Fibroblast of mammary gland (primary cell): ENCODE measurements at regions not wholly inside any gene's neighbourhood (a gene's known extent, or its start where the extent isn't known, plus 50 kb on each side); places are given as distances from the start of the nearest gene placed in this dataset.

Experiments
- DNase-seq: peaks from one replicate; pipeline ENCODE4 v3.0.0-alpha.2; 2010; ENCODE audit warnings: low read depth
- H3K4me3 ChIP-seq: 2 replicates; pipeline ENCODE4 v1.5.1; 2011; ENCODE audit warnings: low read depth, mild to moderate bottlenecking, low read length, moderate library complexity; ENCODE audit not compliant: control insufficient read depth
- CTCF ChIP-seq: conservative IDR thresholded peaks from 2 replicates; pipeline ENCODE4 v1.5.1; 2011; ENCODE audit warnings: low read depth, low read length, inconsistent platforms; ENCODE audit not compliant: control insufficient read depth, insufficient read depth

GRCh38 chr7:32150589-32150988, 80.4 kb upstream of the PDE1C start:
- no peak for DNase-seq
- no peak for TF ChIP-seq CTCF
- H3K4me3 ChIP-seq: no peak overlapping the region

- no peak for DNase-seq
- H3K4me3 ChIP-seq: no peak overlapping the region
- TF ChIP-seq CTCF: no peak
Observed at GRCh38 chr7:32150039-32150438, 79.8 kb upstream of the PDE1C start.

GRCh38 chr7:32147546-32148268, 77.5 kb upstream of the PDE1C start:
- no peak for DNase-seq
- no peak overlapping the region for H3K4me3 ChIP-seq
- TF ChIP-seq CTCF: no peak

- no peak for DNase-seq
- no peak for TF ChIP-seq CTCF
Observed at GRCh38 chr7:32145911-32146310, 75.7 kb upstream of the PDE1C start.

GRCh38 chr7:32144676-32145075, 74.5 kb upstream of the PDE1C start:
- H3K4me3 ChIP-seq: no peak overlapping the region
- no peak for TF ChIP-seq CTCF
- DNase-seq: no peak

More at GRCh38 chr7:32145911-32146310, 75.7 kb upstream of the PDE1C start:
- H3K4me3 ChIP-seq: no peak overlapping the region

- TF ChIP-seq CTCF: no peak
- H3K4me3 ChIP-seq: no peak overlapping the region
- DNase-seq: no peak
Observed at GRCh38 chr7:32143301-32143700, 73.1 kb upstream of the PDE1C start.
